ENCODE measurements at regions not wholly inside any gene's neighbourhood (a gene's known extent, or its start where the extent isn't known, plus 50 kb on each side); places are given as distances from the start of the nearest gene placed in this dataset.

DNA sequence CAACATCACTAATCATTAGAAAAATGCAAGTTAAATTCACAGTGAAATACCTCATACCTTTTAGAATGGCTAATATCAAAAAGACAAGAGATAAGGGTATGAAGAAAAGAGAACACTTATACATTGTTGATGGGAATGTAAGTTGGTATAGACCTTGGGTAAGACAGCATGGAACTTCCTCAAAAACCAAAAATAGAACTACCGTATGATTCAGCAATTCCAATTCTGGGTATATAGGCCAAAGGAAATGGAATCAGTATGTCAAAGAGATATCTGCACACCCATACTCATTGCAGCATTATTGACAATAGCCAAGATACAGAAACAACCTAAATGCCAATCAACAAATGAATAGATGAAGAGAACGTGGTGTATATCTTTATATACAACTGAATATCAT lies 166.8 kb upstream of the LRRN1 start:
- Mint-ChIP-seq H3K27ac (no peak overlapping the region), H3K36me3 (ENCODE audit: low read depth) (no peaks in the 10 kb centered on the region), H3K4me3 (no peak overlapping the region), H3K4me1 (peaks cover 15% of the 10 kb centered on the region), H3K27me3 (ENCODE audit: low read depth) (peaks cover 8% of the 10 kb centered on the region), H3K9me3 (no peaks in the 10 kb centered on the region)
- TF ChIP-seq, protein P1, sequence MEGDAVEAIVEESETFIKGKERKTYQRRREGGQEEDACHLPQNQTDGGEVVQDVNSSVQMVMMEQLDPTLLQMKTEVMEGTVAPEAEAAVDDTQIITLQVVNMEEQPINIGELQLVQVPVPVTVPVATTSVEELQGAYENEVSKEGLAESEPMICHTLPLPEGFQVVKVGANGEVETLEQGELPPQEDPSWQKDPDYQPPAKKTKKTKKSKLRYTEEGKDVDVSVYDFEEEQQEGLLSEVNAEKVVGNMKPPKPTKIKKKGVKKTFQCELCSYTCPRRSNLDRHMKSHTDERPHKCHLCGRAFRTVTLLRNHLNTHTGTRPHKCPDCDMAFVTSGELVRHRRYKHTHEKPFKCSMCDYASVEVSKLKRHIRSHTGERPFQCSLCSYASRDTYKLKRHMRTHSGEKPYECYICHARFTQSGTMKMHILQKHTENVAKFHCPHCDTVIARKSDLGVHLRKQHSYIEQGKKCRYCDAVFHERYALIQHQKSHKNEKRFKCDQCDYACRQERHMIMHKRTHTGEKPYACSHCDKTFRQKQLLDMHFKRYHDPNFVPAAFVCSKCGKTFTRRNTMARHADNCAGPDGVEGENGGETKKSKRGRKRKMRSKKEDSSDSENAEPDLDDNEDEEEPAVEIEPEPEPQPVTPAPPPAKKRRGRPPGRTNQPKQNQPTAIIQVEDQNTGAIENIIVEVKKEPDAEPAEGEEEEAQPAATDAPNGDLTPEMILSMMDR (IDR thresholded peaks at IDR 0.05; ENCODE audit: unreplicated experiment in 3 of 3), result no peak

DNA sequence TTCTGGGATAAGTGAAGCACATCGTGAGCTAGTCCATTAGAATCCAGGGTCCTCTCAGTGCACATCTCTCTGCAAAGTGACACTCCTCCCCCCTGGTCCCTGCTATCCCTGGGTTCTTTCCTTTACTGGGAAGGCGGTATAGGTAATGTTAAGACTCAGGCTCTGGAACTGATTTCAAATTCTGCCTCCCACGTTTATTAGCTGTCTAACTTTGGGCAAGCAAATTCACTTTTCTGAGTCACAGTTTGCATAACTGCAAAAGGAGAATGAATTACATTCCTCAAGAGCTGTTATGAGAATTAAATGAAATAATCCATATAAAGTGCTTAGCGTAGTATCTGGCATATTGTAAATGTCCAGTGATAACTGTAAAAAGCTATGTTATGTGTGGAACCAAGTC lies 168.1 kb upstream of the LRRN1 start:
- TF ChIP-seq, protein P1 (IDR thresholded peaks at IDR 0.05; ENCODE audit: unreplicated experiment in 3 of 3), result no peak
- Mint-ChIP-seq H3K27ac (no peak overlapping the region), H3K9me3 (peaks cover 2% of the 10 kb centered on the region), H3K4me3 (no peak overlapping the region), H3K36me3 (ENCODE audit: low read depth) (no peaks in the 10 kb centered on the region), H3K4me1 (peaks cover 15% of the 10 kb centered on the region), H3K27me3 (ENCODE audit: low read depth) (peaks cover 8% of the 10 kb centered on the region)

DNA sequence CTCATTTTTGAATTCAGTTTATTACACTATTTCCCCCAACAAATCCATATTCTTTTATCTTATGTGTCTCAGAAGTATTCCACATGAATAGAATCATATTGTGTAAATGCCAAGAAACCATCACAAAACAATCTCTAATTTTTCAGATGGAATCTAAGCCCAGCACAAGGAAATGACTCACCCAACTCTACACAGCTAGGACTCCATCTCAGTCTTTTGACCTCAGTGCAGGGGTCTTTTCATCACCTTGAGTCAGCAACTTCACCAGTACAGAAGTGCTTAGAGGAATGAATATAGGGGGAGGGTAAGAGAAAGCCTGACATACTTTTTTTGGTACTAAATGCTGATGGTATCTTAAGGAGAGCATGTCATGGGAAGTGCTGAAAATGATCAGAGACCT lies 169.3 kb upstream of the LRRN1 start:
- Mint-ChIP-seq H3K4me1 (peaks cover 15% of the 10 kb centered on the region), H3K9me3 (peaks cover 2% of the 10 kb centered on the region), H3K27me3 (ENCODE audit: low read depth) (peaks cover 8% of the 10 kb centered on the region), H3K4me3 (no peak overlapping the region), H3K36me3 (ENCODE audit: low read depth) (no peaks in the 10 kb centered on the region), H3K27ac (no peak overlapping the region)
- TF ChIP-seq, protein P1 (IDR thresholded peaks at IDR 0.05; ENCODE audit: unreplicated experiment in 3 of 3), result no peak

DNA sequence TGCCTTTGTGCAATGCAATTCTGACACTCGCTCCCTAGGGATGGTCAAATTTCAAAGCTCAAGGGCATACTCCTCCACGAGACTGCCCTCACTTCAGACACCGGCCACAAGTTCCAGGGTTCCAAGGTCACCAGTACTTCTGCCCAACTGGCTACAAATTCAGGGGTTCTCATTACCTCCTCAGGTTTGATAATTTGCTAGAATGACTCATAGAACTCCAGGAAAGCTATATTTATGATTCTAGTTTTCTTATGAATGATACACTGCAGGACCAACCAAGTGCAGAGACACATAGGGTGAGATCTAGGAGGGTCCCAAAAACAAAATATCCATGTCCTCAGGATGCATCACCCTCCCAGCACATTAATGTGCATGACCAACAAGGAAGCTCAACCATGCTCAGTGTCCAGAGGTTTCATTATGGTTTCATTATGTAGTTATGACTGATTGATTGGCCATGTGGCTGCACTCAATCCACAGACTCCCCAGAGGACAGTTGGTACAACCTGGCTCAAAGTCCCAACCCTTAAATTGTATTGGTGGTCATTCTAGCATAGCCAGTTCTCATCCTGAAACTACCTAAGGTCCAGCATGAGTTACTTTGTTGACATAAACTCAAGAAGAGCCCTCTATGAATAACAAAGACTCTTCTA lies 170.4 kb upstream of the LRRN1 start:
- H3K4me1 Mint-ChIP-seq, result peaks cover 15% of the 10 kb centered on the region
- no peaks in the 10 kb centered on the region for H3K36me3 Mint-ChIP-seq (ENCODE audit: low read depth)
- TF ChIP-seq, protein P1 (IDR thresholded peaks at IDR 0.05; ENCODE audit: unreplicated experiment in 3 of 3), result no peak
- peaks cover 6% of the 10 kb centered on the region for H3K9me3 Mint-ChIP-seq
- H3K4me3 Mint-ChIP-seq, result no peak overlapping the region
- H3K27ac Mint-ChIP-seq, result no peak overlapping the region
- H3K27me3 Mint-ChIP-seq (ENCODE audit: low read depth), result peaks cover 8% of the 10 kb centered on the region

DNA sequence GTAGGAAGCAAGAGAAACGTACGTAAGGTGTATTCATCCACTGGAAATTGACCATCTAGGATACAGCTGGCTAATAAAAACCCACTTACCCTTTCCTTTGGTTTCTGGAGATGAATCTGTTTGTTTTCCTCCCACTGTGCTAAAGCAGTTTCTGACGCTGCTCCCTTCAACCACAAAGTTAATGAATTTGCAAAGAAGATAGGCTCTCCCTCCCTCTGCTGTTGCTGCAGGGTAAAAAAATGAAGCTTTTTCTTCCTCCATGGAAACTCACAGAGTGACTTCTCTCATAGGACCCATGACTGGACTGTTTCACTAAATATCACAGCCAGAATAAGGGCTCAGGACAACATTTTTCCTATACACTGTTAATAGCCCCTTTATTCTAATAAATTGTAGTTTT lies 172.1 kb upstream of the LRRN1 start:
- Mint-ChIP-seq H3K9me3 (peaks cover 10% of the 10 kb centered on the region), H3K4me3 (no peak overlapping the region), H3K27me3 (ENCODE audit: low read depth) (peaks cover 5% of the 10 kb centered on the region), H3K4me1 (peaks cover 15% of the 10 kb centered on the region), H3K36me3 (ENCODE audit: low read depth) (no peaks in the 10 kb centered on the region), H3K27ac (no peak overlapping the region)
- TF ChIP-seq, protein P1 (IDR thresholded peaks at IDR 0.05; ENCODE audit: unreplicated experiment in 3 of 3), result peak in 1 of 3 experiments; percentile 12
